IMR-90 (cell line): ENCODE measurements at regions not wholly inside any gene's neighbourhood (a gene's known extent, or its start where the extent isn't known, plus 50 kb on each side); places are given as distances from the start of the nearest gene placed in this dataset.

ENCODE experiments used
- ATAC-seq: fragments of 200-7000 bp; cut with Tn5 transposase; 2 replicates; pipeline ENCODE4 v1.9.1; 2020; ENCODE audit warnings: low read depth, mild to moderate bottlenecking, moderate library complexity
- BruUV-seq: library from RNA; stranded (reverse); fragments of 400-500 nt; replicated peaks from 2 replicates; lab custom pipeline; 2021; lab: Mats Ljungman, UMichigan
- CTCF ChIA-PET: fragments of 300-600 bp; formaldehyde crosslinking; extraction: SDS; loops from one replicate; lab custom pipeline; 2021; ENCODE audit warnings: antibody characterized with exemption; lab: Yijun Ruan, JAX
- POLR2A ChIA-PET: fragments of 300-600 bp; sonication (Branson Sonifier 250); formaldehyde crosslinking; loops from one replicate; lab custom pipeline; 2022; ENCODE audit warnings: antibody characterized with exemption; ENCODE audit not compliant: unreplicated experiment; lab: Charles Lee
- DNase-seq: peaks from one replicate; pipeline ENCODE4 v3.0.0; 2013
- H2AFZ ChIP-seq: replicated peaks from 2 replicates; pipeline ENCODE3; 2013; ENCODE audit warnings: low read length, mild to moderate bottlenecking; ENCODE audit not compliant: poor library complexity
- H2AK5ac ChIP-seq: 2 replicates; pipeline ENCODE4 v1.6.1; 2013; ENCODE audit warnings: low read depth, low read length, inconsistent platforms
- H2AK9ac ChIP-seq: replicated peaks from 2 replicates; pipeline ENCODE3; 2013; ENCODE audit warnings: mild to moderate bottlenecking, low read depth, low read length, moderate library complexity; ENCODE audit not compliant: poor library complexity
- H2BK120ac ChIP-seq: 2 replicates; pipeline ENCODE4 v1.6.1; 2013; ENCODE audit warnings: low read depth, low read length, inconsistent platforms
- H2BK15ac ChIP-seq: 3 replicates; pipeline ENCODE4 v1.6.1; 2013; ENCODE audit warnings: low read depth, low read length, inconsistent platforms
- H2BK20ac ChIP-seq: 2 replicates; pipeline ENCODE4 v1.6.1; 2013; ENCODE audit warnings: low read depth, mild to moderate bottlenecking, inconsistent platforms, low read length, moderate library complexity
- H2BK5ac ChIP-seq: 2 replicates; pipeline ENCODE4 v1.6.1; 2013; ENCODE audit warnings: mild to moderate bottlenecking, low read depth, low read length, inconsistent platforms; ENCODE audit not compliant: poor library complexity, severe bottlenecking
- H3K14ac ChIP-seq: replicated peaks from 2 replicates; pipeline ENCODE4 v1.6.1; 2013; ENCODE audit warnings: low read depth, low read length, inconsistent platforms
- H3K18ac ChIP-seq: 2 replicates; pipeline ENCODE4 v1.6.1; 2013; ENCODE audit warnings: low read depth, low read length, control low read depth
- H3K23ac ChIP-seq: 2 replicates; pipeline ENCODE4 v1.6.1; 2013; ENCODE audit warnings: low read depth, low read length, inconsistent platforms
- H3K27ac ChIP-seq: 2 replicates; pipeline ENCODE4 v1.5.1; 2013; ENCODE audit warnings: mild to moderate bottlenecking, control low read depth, low read length; ENCODE audit not compliant: insufficient read depth
- H3K27me3 ChIP-seq: 2 replicates; pipeline ENCODE4 v1.6.1; 2013; ENCODE audit warnings: low read length; ENCODE audit not compliant: control insufficient read depth, insufficient read depth
- H3K36me3 ChIP-seq: 2 replicates; pipeline ENCODE4 v1.6.1; 2013; ENCODE audit warnings: low read length, mixed read lengths; ENCODE audit not compliant: control insufficient read depth, insufficient read depth
- H3K4ac ChIP-seq: 2 replicates; pipeline ENCODE4 v1.6.1; 2013; ENCODE audit warnings: low read depth, low read length, inconsistent platforms
- H3K4me1 ChIP-seq: 2 replicates; pipeline ENCODE4 v1.6.1; 2013; ENCODE audit warnings: low read length, mixed read lengths; ENCODE audit not compliant: control insufficient read depth, insufficient read depth
- H3K4me2 ChIP-seq: 2 replicates; pipeline ENCODE4 v1.6.1; 2013; ENCODE audit warnings: low read depth, mild to moderate bottlenecking, control low read depth, low read length, moderate library complexity
- H3K4me3 ChIP-seq: 2 replicates; pipeline ENCODE4 v1.5.1; 2013; ENCODE audit warnings: low read depth, mild to moderate bottlenecking, control low read depth, low read length, moderate library complexity; ENCODE audit not compliant: insufficient read depth
- H3K56ac ChIP-seq: 2 replicates; pipeline ENCODE4 v1.6.1; 2013; ENCODE audit warnings: low read length, inconsistent platforms; ENCODE audit not compliant: insufficient read depth; ENCODE audit errors: extremely low read depth
- H3K79me1 ChIP-seq, 2 experiments: 2 replicates each; pipeline ENCODE4 v1.6.1; 2013; ENCODE audit warnings: low read length in 2 of 2, inconsistent platforms in 1 of 2, low read depth in 1 of 2
- H3K9ac ChIP-seq: 2 replicates; pipeline ENCODE4 v1.6.1; 2013; ENCODE audit warnings: low read depth, low read length, control low read depth
- H3K9me1 ChIP-seq: 2 replicates; pipeline ENCODE4 v1.6.1; 2013; ENCODE audit warnings: low read length, inconsistent platforms; ENCODE audit not compliant: insufficient read depth
- H3K9me3 ChIP-seq: 2 replicates; pipeline ENCODE4 v1.6.1; 2013; ENCODE audit warnings: low read length; ENCODE audit not compliant: control insufficient read depth, insufficient read depth
- H4K20me1 ChIP-seq: 2 replicates; pipeline ENCODE4 v1.6.1; 2013; ENCODE audit warnings: low read length, inconsistent platforms; ENCODE audit not compliant: insufficient read depth
- H4K5ac ChIP-seq: 2 replicates; pipeline ENCODE4 v1.6.1; 2013; ENCODE audit warnings: mild to moderate bottlenecking, low read depth, low read length, control low read depth
- H4K8ac ChIP-seq, 2 experiments: 2 replicates each; pipeline ENCODE4 v1.6.1; 2013; ENCODE audit warnings: low read depth in 2 of 2, low read length in 2 of 2, control low read depth in 1 of 2, inconsistent platforms in 1 of 2
- H4K91ac ChIP-seq: 2 replicates; pipeline ENCODE4 v1.6.1; 2013; ENCODE audit warnings: low read depth, low read length, inconsistent platforms; ENCODE audit not compliant: insufficient read depth
- MAFK ChIP-seq: IDR thresholded peaks from 2 replicates; pipeline ENCODE4 v1.6.1; 2012; ENCODE audit warnings: low read depth, low read length, improper control_type of control experiment
- POLR2A ChIP-seq: IDR thresholded peaks from 2 replicates; pipeline ENCODE4 v1.6.1; 2012; ENCODE audit warnings: mild to moderate bottlenecking, low read depth, low read length
- WGBS, 2 experiments: methylation state at CpG; one replicate each; pipeline versions ENCODE4 v1.1.5 to v1.1.7; 2013; ENCODE audit warnings: missing lambda C conversion rate in 2 of 2; ENCODE audit not compliant: insufficient read length in 1 of 2; ENCODE audit errors: extremely low coverage in 2 of 2; 5-methylcytosine and 5-hydroxymethylcytosine counted together
- dilution Hi-C: fragments of 300-500 bp; cut with HindIII; formaldehyde crosslinking; loops from one replicate; pipeline ENCODE4 v1.14.3; 2018; ENCODE audit warnings: low sequenced_read_pairs; ENCODE audit not compliant: unreplicated experiment
- in situ Hi-C: fragments of 300-500 bp; cut with MboI; formaldehyde crosslinking; loops from 3 replicates; pipeline ENCODE4 v1.14.3; 2019; ENCODE audit warnings: low sequenced_read_pairs, inconsistent platforms, mixed read lengths
- intact Hi-C: fragments of 100-400 bp; cut with micrococcal nuclease; formaldehyde crosslinking; loops from 2 replicates; pipeline ENCODE4 v1.10.0; 2022

DNA sequence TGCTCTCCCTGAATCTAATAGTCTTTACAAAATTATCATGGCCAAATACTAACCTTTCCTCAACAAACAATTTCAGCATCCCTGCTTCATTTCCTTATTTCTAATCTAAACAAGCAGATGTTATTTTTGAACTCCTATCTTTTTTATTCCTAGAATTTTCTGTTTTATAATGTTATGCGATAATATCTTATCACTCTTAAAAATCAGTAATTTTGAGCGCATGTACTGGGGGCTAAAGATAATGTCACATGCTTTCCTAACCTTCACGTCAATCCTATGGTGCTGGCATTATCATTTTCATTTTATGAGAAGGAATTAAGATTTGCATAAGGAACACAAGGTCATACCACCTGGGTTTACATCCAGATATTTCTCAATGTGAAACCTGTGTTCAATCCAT is 648.0 kb downstream of the BRINP1 start:
- no peak overlapping the region for H3K27ac ChIP-seq
- H2BK120ac ChIP-seq = no peak overlapping the region
- H3K27me3 ChIP-seq = no peaks in the 10 kb centered on the region
- H4K5ac ChIP-seq = no peak overlapping the region
- in situ Hi-C loops = no loop called here
- TF ChIP-seq MAFK (no peak), POLR2A (no peak)
- POLR2A ChIA-PET = no interaction called here
- no peak overlapping the region for H2AK9ac ChIP-seq
- intact Hi-C loops = no loop called here
- no peak overlapping the region for H3K9ac ChIP-seq
- H4K91ac ChIP-seq = no peak overlapping the region
- H3K4ac ChIP-seq = no peak overlapping the region
- H3K14ac ChIP-seq = no peak overlapping the region
- no peaks in the 10 kb centered on the region for H4K20me1 ChIP-seq
- no TSS peak for BruUV-seq
- H3K23ac ChIP-seq = no peak overlapping the region
- no peak overlapping the region for H3K4me3 ChIP-seq
- no peaks in the 10 kb centered on the region for H3K9me1 ChIP-seq
- H2BK15ac ChIP-seq = no peak overlapping the region
- H4K8ac ChIP-seq = no peak overlapping the region
- H2AK5ac ChIP-seq = no peak overlapping the region
- H3K79me1 ChIP-seq = no peaks in the 10 kb centered on the region
- H3K36me3 ChIP-seq = no peaks in the 10 kb centered on the region
- no peak overlapping the region for H3K18ac ChIP-seq
- no peak for DNase-seq
- no peak overlapping the region for H2BK5ac ChIP-seq
- no peak overlapping the region for H3K4me2 ChIP-seq
- CTCF ChIA-PET = no interaction called here
- dilution Hi-C loops = no loop called here
- no CpG with 5 or more reads among the region's 3 CpGs for WGBS, 2 experiments
- H2BK20ac ChIP-seq = no peak overlapping the region
- no peaks in the 10 kb centered on the region; the same call in 1 of the 2 replicates for H3K9me3 ChIP-seq
- ATAC-seq = no peak
- no peaks in the 10 kb centered on the region for H3K4me1 ChIP-seq
- H2AFZ ChIP-seq = no peak overlapping the region
- no peak overlapping the region for H3K56ac ChIP-seq
